Ectodermal cell (in vitro differentiated cells): ENCODE measurements at regions not wholly inside any gene's neighbourhood (a gene's known extent, or its start where the extent isn't known, plus 50 kb on each side); places are given as distances from the start of the nearest gene placed in this dataset.
"Not testable (repeated sequence)": the region's sequence is repeated elsewhere in the genome, so short reads cannot be mapped to it uniquely, and the experiment has no call there.

Source experiments
- H3K27ac ChIP-seq: 2 replicates; pipeline ENCODE4 v1.7.0; 2013; ENCODE audit warnings: mild to moderate bottlenecking, low read depth, low read length; ENCODE audit not compliant: insufficient read depth, poor library complexity, severe bottlenecking
- H3K27me3 ChIP-seq: 2 replicates; pipeline ENCODE4 v1.7.0; 2013; ENCODE audit warnings: mild to moderate bottlenecking, low read length; ENCODE audit not compliant: insufficient read depth, control insufficient read depth, poor library complexity, severe bottlenecking
- H3K36me3 ChIP-seq: one replicate; pipeline ENCODE4 v1.7.0; 2013; ENCODE audit warnings: low read length; ENCODE audit not compliant: control insufficient read depth, insufficient read depth
- H3K4me1 ChIP-seq: one replicate; pipeline ENCODE4 v1.7.0; 2013; ENCODE audit warnings: low read length; ENCODE audit not compliant: control insufficient read depth, insufficient read depth
- H3K4me3 ChIP-seq: 2 replicates; pipeline ENCODE4 v1.7.0; 2013; ENCODE audit warnings: low read depth, low read length, control low read depth; ENCODE audit not compliant: insufficient read depth
- H3K9me3 ChIP-seq: 2 replicates; pipeline ENCODE4 v1.7.0; 2013; ENCODE audit warnings: mild to moderate bottlenecking, low read length, moderate library complexity; ENCODE audit not compliant: control insufficient read depth
- WGBS, 2 experiments: methylation state at CpG; one replicate each; pipeline ENCODE4 v1.1.7; 2013; ENCODE audit warnings: missing lambda C conversion rate in 2 of 2; 5-methylcytosine and 5-hydroxymethylcytosine counted together

DNA sequence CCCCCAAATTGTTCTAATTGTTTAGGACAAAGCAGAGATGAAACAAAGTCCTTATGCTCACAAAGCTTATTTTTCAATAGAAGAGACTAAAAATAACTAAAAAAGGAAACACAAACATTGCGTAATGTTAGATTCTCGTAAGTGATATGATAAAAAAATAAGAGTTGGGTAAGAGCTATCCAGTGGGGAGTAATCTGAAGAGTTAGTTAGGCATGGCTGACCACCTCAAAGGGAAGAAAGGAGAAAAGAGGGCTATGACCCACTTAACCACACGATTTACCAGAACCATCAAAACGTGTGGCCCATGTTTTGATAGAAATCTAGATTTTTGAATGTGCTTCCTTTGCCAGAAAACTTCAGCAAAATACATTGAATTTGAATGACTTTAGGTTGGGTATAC, 1296.8 kb upstream of the NUDT12 start:
- H3K4me3 ChIP-seq = no peak overlapping the region

GRCh38 chr5:104852099-104852498, 1289.5 kb upstream of the NUDT12 start:
- H3K4me3 ChIP-seq, H3K36me3 ChIP-seq, H3K9me3 ChIP-seq, H3K27me3 ChIP-seq, H3K27ac ChIP-seq, H3K4me1 ChIP-seq: not testable (repeated sequence)
- 91 to 95% methylated on average over 2 to 5 of the region's 5 CpGs for WGBS, 2 experiments

More for the DNA sequence above, 1296.8 kb upstream of the NUDT12 start:
- H3K27ac ChIP-seq = no peak overlapping the region
- H3K36me3 ChIP-seq = no peaks in the 10 kb centered on the region
- no peaks in the 10 kb centered on the region for H3K27me3 ChIP-seq
- no peaks in the 10 kb centered on the region for H3K9me3 ChIP-seq
- WGBS, 2 experiments = 88 to 95% methylated on average over 4 of the region's 4 CpGs
- no peaks in the 10 kb centered on the region for H3K4me1 ChIP-seq

GRCh38 chr5:104845541-104845940, 1283.0 kb upstream of the NUDT12 start:
- H3K36me3 ChIP-seq = no peaks in the 10 kb centered on the region
- H3K27me3 ChIP-seq = no peaks in the 10 kb centered on the region
- H3K4me1 ChIP-seq = no peaks in the 10 kb centered on the region
- WGBS, 2 experiments = 85 to 86% methylated on average over 3 to 4 of the region's 4 CpGs
- H3K9me3 ChIP-seq = no peaks in the 10 kb centered on the region
- H3K27ac ChIP-seq = no peak overlapping the region
- H3K4me3 ChIP-seq = no peak overlapping the region

GRCh38 chr5:104843822-104844221, 1281.2 kb upstream of the NUDT12 start:
- no peak overlapping the region for H3K27ac ChIP-seq
- no peak overlapping the region for H3K4me3 ChIP-seq
- WGBS, 2 experiments = 44 to 66% methylated on average over 2 of the region's 2 CpGs
- no peaks in the 10 kb centered on the region for H3K36me3 ChIP-seq
- no peaks in the 10 kb centered on the region for H3K9me3 ChIP-seq
- H3K4me1 ChIP-seq = no peaks in the 10 kb centered on the region
- H3K27me3 ChIP-seq = no peaks in the 10 kb centered on the region

GRCh38 chr5:104840284-104840683, 1277.7 kb upstream of the NUDT12 start:
- Histone ChIP-seq H3K4me1 (no peaks in the 10 kb centered on the region), H3K27ac (no peak overlapping the region), H3K27me3 (no peaks in the 10 kb centered on the region), H3K4me3 (no peak overlapping the region), H3K36me3 (no peaks in the 10 kb centered on the region), H3K9me3 (no peaks in the 10 kb centered on the region)
- WGBS, 2 experiments = 36% methylated on average over 1 of the region's 1 CpG; no CpG with 5 or more reads in 1 of the 2 experiments

GRCh38 chr5:104831515-104831914, 1268.9 kb upstream of the NUDT12 start:
- WGBS, 2 experiments = 85 to 93% methylated on average over 2 to 3 of the region's 3 CpGs
- not testable (repeated sequence) for H3K4me1 ChIP-seq, H3K27me3 ChIP-seq, H3K27ac ChIP-seq, H3K9me3 ChIP-seq, H3K36me3 ChIP-seq, H3K4me3 ChIP-seq

DNA sequence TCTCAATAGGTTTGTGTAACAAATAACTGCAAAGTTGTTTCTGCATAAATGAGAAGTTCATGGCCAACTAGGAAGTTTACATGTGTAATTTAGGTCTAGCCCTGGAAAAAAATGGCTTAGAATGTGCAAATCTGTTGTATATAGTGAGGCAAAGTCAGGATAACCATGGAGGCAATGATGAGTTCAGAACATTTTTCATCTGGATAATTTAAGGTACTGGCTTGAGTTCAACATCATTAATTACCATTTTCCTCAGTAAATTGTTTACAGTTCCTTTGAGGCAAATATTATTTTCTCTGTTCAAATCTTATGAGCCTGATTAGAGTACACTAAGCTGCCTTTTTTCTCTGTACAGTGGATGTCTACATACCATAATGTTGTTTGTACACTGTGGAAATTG, 1259.0 kb upstream of the NUDT12 start:
- H3K27me3 ChIP-seq = no peaks in the 10 kb centered on the region
- no peaks in the 10 kb centered on the region for H3K36me3 ChIP-seq
- no peak overlapping the region for H3K27ac ChIP-seq
- H3K4me3 ChIP-seq = no peak overlapping the region
- H3K4me1 ChIP-seq = no peaks in the 10 kb centered on the region
- H3K9me3 ChIP-seq = no peaks in the 10 kb centered on the region

- Histone ChIP-seq H3K27me3 (no peaks in the 10 kb centered on the region), H3K27ac (no peak overlapping the region), H3K36me3 (no peaks in the 10 kb centered on the region), H3K4me1 (no peaks in the 10 kb centered on the region), H3K9me3 (no peaks in the 10 kb centered on the region), H3K4me3 (no peak overlapping the region)
- WGBS, 2 experiments = 93 to 100% methylated on average over 1 of the region's 1 CpG
Observed at GRCh38 chr5:104817127-104817526, 1254.5 kb upstream of the NUDT12 start.

DNA sequence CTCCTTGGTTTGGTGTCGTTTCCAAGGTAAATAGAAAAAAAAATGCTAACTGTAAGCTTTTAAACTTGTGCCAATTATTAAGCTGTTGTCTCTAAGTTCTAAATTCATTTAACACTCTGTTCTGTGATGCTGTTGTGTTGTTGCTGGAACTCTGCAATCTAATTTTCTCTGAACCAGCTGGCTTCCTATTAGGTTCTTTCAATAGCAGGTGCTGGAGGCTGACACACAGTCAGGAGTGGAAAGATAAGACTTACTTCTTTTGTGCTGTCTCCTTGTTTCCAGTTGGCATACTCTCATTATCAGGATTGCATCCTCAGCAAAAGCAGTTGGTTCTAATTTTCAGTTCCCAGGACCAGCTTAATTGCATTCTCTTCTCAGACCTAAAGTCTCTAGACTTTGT, 1252.6 kb upstream of the NUDT12 start:
- Histone ChIP-seq H3K27ac (no peak overlapping the region), H3K36me3 (no peaks in the 10 kb centered on the region), H3K4me1 (no peaks in the 10 kb centered on the region), H3K9me3 (no peaks in the 10 kb centered on the region), H3K27me3 (no peaks in the 10 kb centered on the region), H3K4me3 (no peak overlapping the region)
- WGBS, 2 experiments = 93% methylated on average over 1 of the region's 1 CpG; no CpG with 5 or more reads in 1 of the 2 experiments

- H3K4me3 ChIP-seq = no peak overlapping the region
- no peak overlapping the region for H3K27ac ChIP-seq
- H3K4me1 ChIP-seq = no peaks in the 10 kb centered on the region
- 77 to 79% methylated on average over 4 of the region's 4 CpGs for WGBS, 2 experiments
- H3K36me3 ChIP-seq = no peaks in the 10 kb centered on the region
- no peaks in the 10 kb centered on the region for H3K9me3 ChIP-seq
- no peaks in the 10 kb centered on the region for H3K27me3 ChIP-seq
Observed at GRCh38 chr5:104800440-104801048, 1238.0 kb upstream of the NUDT12 start.

- H3K27ac ChIP-seq = no peak overlapping the region
- no peaks in the 10 kb centered on the region for H3K9me3 ChIP-seq
- H3K27me3 ChIP-seq = no peaks in the 10 kb centered on the region
- H3K4me1 ChIP-seq = no peaks in the 10 kb centered on the region
- H3K4me3 ChIP-seq = no peak overlapping the region
- H3K36me3 ChIP-seq = no peaks in the 10 kb centered on the region
Observed at GRCh38 chr5:104793755-104794080, 1231.1 kb upstream of the NUDT12 start.
